HEK293 (cell line): ENCODE measurements at regions not wholly inside any gene's neighbourhood (a gene's known extent, or its start where the extent isn't known, plus 50 kb on each side); places are given as distances from the start of the nearest gene placed in this dataset.
A peak's percentile ranks its signal among the peaks of the same experiment; 100 is the strongest.

Source experiments
- CTCF ChIA-PET: fragments of 350-600 bp; formaldehyde crosslinking; extraction: SDS; loops from one replicate; lab custom pipeline; 2021; ENCODE audit warnings: antibody characterized with exemption; lab: Yijun Ruan, JAX
- POLR2A ChIA-PET: fragments of 300-600 bp; formaldehyde crosslinking; extraction: SDS; loops from one replicate; lab custom pipeline; 2020; ENCODE audit warnings: antibody characterized with exemption, inconsistent platforms; lab: Yijun Ruan, JAX
- H3K27ac ChIP-seq: fragments of 200-500 bp; sonication (Bioruptor generic); 2 replicates; pipeline ENCODE4 v1.5.1; 2014; ENCODE audit warnings: low read depth, low read length, control low read depth, inconsistent platforms; ENCODE audit errors: extremely low read depth
- H3K36me3 ChIP-seq, 2 experiments: fragments of 200-500 bp in 1 of 2; sonication (Bioruptor generic) in 1 of 2; 1 replicate in 1 of 2; 2 replicates in 1 of 2; pipeline ENCODE4 v1.5.1; 2014 to 2017; ENCODE audit warnings: inconsistent platforms in 2 of 2, low read length in 2 of 2; ENCODE audit not compliant: control insufficient read depth in 2 of 2, insufficient read depth in 1 of 2
- H3K4me1 ChIP-seq: fragments of 200-500 bp; sonication (Bioruptor generic); 2 replicates; pipeline ENCODE4 v1.5.1; 2014; ENCODE audit warnings: mild to moderate bottlenecking, low read length, inconsistent platforms; ENCODE audit not compliant: control insufficient read depth, insufficient read depth
- H3K4me3 ChIP-seq: 2 replicates; pipeline ENCODE4 v1.5.1; 2011; ENCODE audit warnings: low read depth, mild to moderate bottlenecking, control low read depth, low read length, moderate library complexity
- H3K9me3 ChIP-seq: fragments of 200-500 bp; sonication (Bioruptor generic); 2 replicates; pipeline ENCODE4 v1.5.1; 2014; ENCODE audit warnings: low read depth, low read length, inconsistent platforms; ENCODE audit not compliant: control insufficient read depth, insufficient read depth
- EGR2 ChIP-seq: fragments of 450-650 bp; formaldehyde crosslinking; IDR thresholded peaks from 2 replicates; pipeline ENCODE4 v1.5.1; 2016; ENCODE audit warnings: low read depth, missing biosample characterization, missing genetic modification characterization
- HOXC10 ChIP-seq: sonication (generic); formaldehyde crosslinking; IDR thresholded peaks from 2 replicates; pipeline ENCODE4 v1.8.1; 2023; ENCODE audit warnings: mild to moderate bottlenecking, missing genetic modification reagents
- MYNN ChIP-seq: fragments of 450-650 bp; formaldehyde crosslinking; IDR thresholded peaks from 2 replicates; pipeline ENCODE4 v1.5.1; 2016; ENCODE audit warnings: missing biosample characterization, missing genetic modification characterization, borderline replicate concordance
- OSR2 ChIP-seq: fragments of 450-650 bp; formaldehyde crosslinking; IDR thresholded peaks from 2 replicates; pipeline ENCODE4 v1.5.1; 2016; ENCODE audit warnings: missing biosample characterization, missing genetic modification characterization
- PRDM1 ChIP-seq: fragments of 450-650 bp; formaldehyde crosslinking; IDR thresholded peaks from 2 replicates; pipeline ENCODE4; 2016; ENCODE audit warnings: missing biosample characterization, missing genetic modification characterization
- PRDM10 ChIP-seq: fragments of 450-650 bp; formaldehyde crosslinking; IDR thresholded peaks from 2 replicates; pipeline ENCODE4 v1.5.1; 2016; ENCODE audit warnings: missing biosample characterization, missing genetic modification characterization
- PRDM6 ChIP-seq: fragments of 450-650 bp; formaldehyde crosslinking; IDR thresholded peaks from 2 replicates; pipeline ENCODE4 v1.5.1; 2017; ENCODE audit warnings: missing biosample characterization, missing genetic modification characterization
- SCRT2 ChIP-seq: fragments of 450-650 bp; formaldehyde crosslinking; IDR thresholded peaks from 2 replicates; pipeline ENCODE4 v1.5.1; 2016; ENCODE audit warnings: missing biosample characterization, missing genetic modification characterization
- SETDB1 ChIP-seq: IDR thresholded peaks from one replicate; pipeline ENCODE4 v1.6.1; 2017; ENCODE audit warnings: mild to moderate bottlenecking, low read length, moderate library complexity, mixed read lengths; ENCODE audit not compliant: insufficient read length
- SP2 ChIP-seq: fragments of 450-650 bp; formaldehyde crosslinking; IDR thresholded peaks from 2 replicates; pipeline ENCODE4 v1.5.1; 2016; ENCODE audit warnings: missing biosample characterization, missing genetic modification characterization
- TRIM28 ChIP-seq: IDR thresholded peaks from 2 replicates; pipeline ENCODE4 v1.6.1; 2011; ENCODE audit warnings: low read length, control low read depth, borderline replicate concordance
- ZBTB6 ChIP-seq: fragments of 450-650 bp; formaldehyde crosslinking; IDR thresholded peaks from 2 replicates; pipeline ENCODE4 v1.5.1; 2017; ENCODE audit warnings: missing biosample characterization, missing genetic modification characterization
- ZFHX2 ChIP-seq: fragments of 450-650 bp; formaldehyde crosslinking; conservative IDR thresholded peaks from 2 replicates; pipeline ENCODE4 v1.5.1; 2016; ENCODE audit warnings: missing biosample characterization, missing genetic modification characterization
- ZIC2 ChIP-seq: fragments of 450-650 bp; formaldehyde crosslinking; IDR thresholded peaks from 2 replicates; pipeline ENCODE4 v1.5.1; 2016; ENCODE audit warnings: missing biosample characterization, missing genetic modification characterization
- ZNF174 ChIP-seq: fragments of 450-650 bp; formaldehyde crosslinking; IDR thresholded peaks from 2 replicates; pipeline ENCODE4 v1.5.0; 2017; ENCODE audit warnings: missing biosample characterization, mild to moderate bottlenecking, missing genetic modification characterization
- ZNF175 ChIP-seq: fragments of 450-650 bp; formaldehyde crosslinking; IDR thresholded peaks from 2 replicates; pipeline ENCODE4 v1.5.1; 2016; ENCODE audit warnings: missing biosample characterization, missing genetic modification characterization
- ZNF211 ChIP-seq: fragments of 450-650 bp; formaldehyde crosslinking; IDR thresholded peaks from 2 replicates; pipeline ENCODE4 v1.5.1; 2016; ENCODE audit warnings: low read depth, missing biosample characterization, missing genetic modification characterization
- ZNF311 ChIP-seq: fragments of 450-650 bp; formaldehyde crosslinking; IDR thresholded peaks from 2 replicates; pipeline ENCODE4 v1.5.1; 2017; ENCODE audit warnings: missing biosample characterization, missing genetic modification characterization, borderline replicate concordance
- ZNF324 ChIP-seq: fragments of 450-650 bp; formaldehyde crosslinking; IDR thresholded peaks from 2 replicates; pipeline ENCODE4 v1.5.1; 2016; ENCODE audit warnings: missing biosample characterization, missing genetic modification characterization
- ZNF335 ChIP-seq: fragments of 450-650 bp; formaldehyde crosslinking; conservative IDR thresholded peaks from 2 replicates; pipeline ENCODE4 v1.5.1; 2016; ENCODE audit warnings: missing biosample characterization, missing genetic modification characterization
- ZNF37A ChIP-seq: fragments of 450-650 bp; IDR thresholded peaks from 2 replicates; pipeline ENCODE4 v1.5.1; 2018; ENCODE audit warnings: missing biosample characterization, missing genetic modification characterization
- ZNF560 ChIP-seq: fragments of 450-650 bp; formaldehyde crosslinking; IDR thresholded peaks from 2 replicates; pipeline ENCODE4 v1.5.1; 2017; ENCODE audit warnings: missing biosample characterization, missing genetic modification characterization, borderline replicate concordance
- ZNF561 ChIP-seq: fragments of 450-650 bp; IDR thresholded peaks from 2 replicates; pipeline ENCODE4 v1.5.1; 2018; ENCODE audit warnings: missing biosample characterization, missing genetic modification characterization, borderline replicate concordance
- ZNF621 ChIP-seq: fragments of 450-650 bp; formaldehyde crosslinking; IDR thresholded peaks from 2 replicates; pipeline ENCODE4 v1.5.1; 2017; ENCODE audit warnings: missing biosample characterization, missing genetic modification characterization
- ZNF626 ChIP-seq: fragments of 450-650 bp; sonication (Bioruptor Pico); formaldehyde crosslinking; IDR thresholded peaks from 2 replicates; pipeline ENCODE4 v1.5.1; 2018; ENCODE audit warnings: missing biosample characterization, missing genetic modification characterization, inconsistent platforms
- ZNF654 ChIP-seq: fragments of 450-650 bp; formaldehyde crosslinking; IDR thresholded peaks from 2 replicates; pipeline ENCODE4 v1.5.1; 2016; ENCODE audit warnings: low read depth, missing biosample characterization, missing genetic modification characterization
- ZNF660 ChIP-seq: fragments of 450-650 bp; IDR thresholded peaks from 2 replicates; pipeline ENCODE4 v1.5.1; 2018; ENCODE audit warnings: missing biosample characterization, mild to moderate bottlenecking, missing genetic modification characterization
- ZNF777 ChIP-seq: fragments of 450-650 bp; formaldehyde crosslinking; IDR thresholded peaks from 2 replicates; pipeline ENCODE4 v1.5.1; 2017; ENCODE audit warnings: missing biosample characterization, missing genetic modification characterization, borderline replicate concordance

- no peak for TF ChIP-seq PRDM10
- TF ChIP-seq TRIM28 = no peak
- no peak for TF ChIP-seq ZNF175 (tag by site-specific recombination)
- no peak for TF ChIP-seq SCRT2 (tag by site-specific recombination)
- no peak for TF ChIP-seq ZNF654 (tag by site-specific recombination)
- TF ChIP-seq SETDB1 = no peak
- no peak for TF ChIP-seq ZNF311 (tag by site-specific recombination)
- TF ChIP-seq SP2 = no peak
- TF ChIP-seq ZNF626 (tag by site-specific recombination) = no peak
- TF ChIP-seq ZNF37A (tag by site-specific recombination) = no peak
These were observed 223.1 kb upstream of the PKN2 start (continued) for GRCh38 chr1:88461007-88461406.

- TF ChIP-seq EGR2 (tag by site-specific recombination) (no peak), ZBTB6 (tag by site-specific recombination) (no peak), ZNF626 (tag by site-specific recombination) (no peak), ZIC2 (tag by site-specific recombination) (no peak), ZNF621 (tag by site-specific recombination) (no peak)
- TF ChIP-seq, all 188 proteins: peak for 0
- peak overlapping the region; percentile 31 for H3K4me3 ChIP-seq
- POLR2A ChIA-PET = no interaction called here
- no peak overlapping the region for H3K27ac ChIP-seq
- H3K36me3 ChIP-seq = no peaks in the 10 kb centered on the region
- CTCF ChIA-PET = interaction anchor here (0.6 kb wide), 1 partner anchor 275 kb away, joined by 3 read pairs; no protein-coding TSS in a partner anchor
- H3K4me1 ChIP-seq = no peaks in the 10 kb centered on the region
- no peaks in the 10 kb centered on the region for H3K9me3 ChIP-seq
These were observed 222.0 kb upstream of the PKN2 start for GRCh38 chr1:88462096-88462487.

- Histone ChIP-seq H3K4me1 (no peaks in the 10 kb centered on the region), H3K4me3 (peak overlapping the region; percentile 31), H3K27ac (no peak overlapping the region; the same call in 1 of the 2 replicates), H3K9me3 (no peaks in the 10 kb centered on the region), H3K36me3 (no peaks in the 10 kb centered on the region)
- ChIA-PET POLR2A (interaction anchor here (1.0 kb wide), 1 partner anchor 12 kb away, joined by 3 read pairs; no protein-coding TSS in a partner anchor), CTCF (interaction anchor here (0.6 to 0.7 kb wide), 3 partner anchors 12 to 57 kb away, joined by 3 to 4 read pairs (median 4); no protein-coding TSS in a partner anchor)
- 0 out of 2 replicates have a peak, but pooled peaks have one; percentile 48 for TF ChIP-seq ZNF660 (tag by site-specific recombination)
- peak; percentile 44 for TF ChIP-seq ZFHX2 (tag by site-specific recombination)
- TF ChIP-seq ZNF335 (tag by site-specific recombination) = peak; percentile 88; the same call in 1 of the 2 replicates
- no peak for TF ChIP-seq ZNF211 (tag by site-specific recombination)
- TF ChIP-seq ZNF560 (tag by site-specific recombination) = 0 out of 2 replicates have a peak, but pooled peaks have one; percentile 32
- no peak for TF ChIP-seq OSR2 (tag by site-specific recombination)
- TF ChIP-seq ZNF561 (tag by site-specific recombination) = 0 out of 2 replicates have a peak, but pooled peaks have one; percentile 31
- no peak for TF ChIP-seq ZNF174 (tag by site-specific recombination)
- TF ChIP-seq PRDM1 = peak; percentile 62; the same call in 1 of the 2 replicates
- no peak for TF ChIP-seq HOXC10 (CRISPR knock-in tag)
- TF ChIP-seq PRDM6 = no peak
- no peak for TF ChIP-seq MYNN
- no peak for TF ChIP-seq ZNF324 (tag by site-specific recombination)
- 0 out of 2 replicates have a peak, but pooled peaks have one; percentile 61 for TF ChIP-seq ZNF777 (tag by site-specific recombination)
These were observed 221.4 kb upstream of the PKN2 start for GRCh38 chr1:88462488-88463261.
